GM21528 (cell line): ENCODE measurements at regions not wholly inside any gene's neighbourhood (a gene's known extent, or its start where the extent isn't known, plus 50 kb on each side); places are given as distances from the start of the nearest gene placed in this dataset.

Experiments
- ATAC-seq: cut with Tn5 transposase; IDR thresholded peaks from one replicate; pipeline ENCODE4 v1.9.1; 2021; ENCODE audit warnings: mild to moderate bottlenecking, moderate library complexity; ENCODE audit not compliant: unreplicated experiment, low FRiP score

GRCh38 chr5:19352120-19352519 lies 635.9 kb downstream of the CDH18 start:
- no peak for ATAC-seq

- no peak for ATAC-seq
Measured at GRCh38 chr5:19369048-19369447, 619.0 kb downstream of the CDH18 start.

GRCh38 chr5:19369561-19369960 lies 618.4 kb downstream of the CDH18 start:
- ATAC-seq: no peak

- ATAC-seq: no peak
Measured at GRCh38 chr5:19370655-19371386, 617.2 kb downstream of the CDH18 start.

GRCh38 chr5:19388391-19388790 lies 599.6 kb downstream of the CDH18 start:
- ATAC-seq: no peak

- no peak for ATAC-seq
Measured at GRCh38 chr5:19401032-19401431, 587.0 kb downstream of the CDH18 start.

GRCh38 chr5:19406576-19407365 lies 581.2 kb downstream of the CDH18 start:
- no peak for ATAC-seq

- no peak for ATAC-seq
Measured at GRCh38 chr5:19408149-19408548, 579.9 kb downstream of the CDH18 start.

- ATAC-seq: no peak
Measured at GRCh38 chr5:19411936-19412335, 576.1 kb downstream of the CDH18 start.
